ENCODE measurements at regions not wholly inside any gene's neighbourhood (a gene's known extent, or its start where the extent isn't known, plus 50 kb on each side); places are given as distances from the start of the nearest gene placed in this dataset.

DNA sequence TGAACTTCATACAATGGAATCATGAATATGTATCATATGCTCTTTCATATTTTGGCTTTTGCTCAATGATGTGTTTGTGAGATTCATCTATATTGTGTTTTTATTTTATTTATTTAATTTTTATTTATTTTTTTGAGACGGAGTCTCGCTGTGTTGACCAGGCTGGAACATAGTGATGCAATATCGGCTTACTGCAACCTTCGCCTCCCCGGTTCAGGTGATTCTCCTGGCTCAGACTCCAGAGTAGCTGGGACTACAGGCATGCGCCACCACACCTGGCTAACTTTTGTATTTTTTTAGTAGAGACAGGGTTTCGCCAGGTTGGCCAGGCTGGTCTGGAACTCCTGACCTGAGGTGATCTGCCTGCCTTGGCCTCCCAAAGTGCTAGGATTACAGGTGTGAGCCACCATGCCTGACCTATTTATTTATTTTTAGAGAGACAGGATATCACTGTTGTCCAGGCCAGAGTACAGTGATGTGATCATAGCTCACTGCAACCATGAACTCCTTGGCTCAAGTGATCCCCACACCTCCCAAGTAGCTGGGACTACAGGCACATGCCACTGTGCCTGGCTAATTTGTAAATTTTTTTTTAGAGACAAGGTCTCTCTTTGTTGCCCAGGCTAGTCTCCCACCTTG lies 74.5 kb downstream of the TET3 start:
- Histone ChIP-seq H2AFZ (ENCODE audit: low read length) (no peak overlapping the region), H3K9ac (ENCODE audit: low read length) (no peak overlapping the region), H3K36me3 (replicated peaks; ENCODE audit: insufficient read depth, low read length) (no peaks in the 10 kb centered on the region; the same call in 1 of the 2 replicates), H3K79me2 (ENCODE audit: low read length) (no peaks in the 10 kb centered on the region; the same call in 1 of the 2 replicates), H3K9me2 (replicated peaks; ENCODE audit: insufficient read depth, low read length) (no peaks in the 10 kb centered on the region), H3K4me3 (ENCODE audit: low read length) (no peak overlapping the region), H3K4me1 (ENCODE audit: low read length) (no peaks in the 10 kb centered on the region), H3K27me3 (replicated peaks; ENCODE audit: insufficient read depth, low read length) (no peaks in the 10 kb centered on the region), H3F3A (ENCODE audit: insufficient read depth, low read length) (no peaks in the 10 kb centered on the region), H3K4me2 (ENCODE audit: low read depth, low read length) (no peak overlapping the region), H4K20me1 (ENCODE audit: insufficient read depth, low read length) (no peaks in the 10 kb centered on the region), H3K27ac (ENCODE audit: low read length) (no peak overlapping the region), H3K9me3 (replicated peaks; ENCODE audit: insufficient read depth, low read length) (no peaks in the 10 kb centered on the region)
- TF ChIP-seq, protein P1, sequence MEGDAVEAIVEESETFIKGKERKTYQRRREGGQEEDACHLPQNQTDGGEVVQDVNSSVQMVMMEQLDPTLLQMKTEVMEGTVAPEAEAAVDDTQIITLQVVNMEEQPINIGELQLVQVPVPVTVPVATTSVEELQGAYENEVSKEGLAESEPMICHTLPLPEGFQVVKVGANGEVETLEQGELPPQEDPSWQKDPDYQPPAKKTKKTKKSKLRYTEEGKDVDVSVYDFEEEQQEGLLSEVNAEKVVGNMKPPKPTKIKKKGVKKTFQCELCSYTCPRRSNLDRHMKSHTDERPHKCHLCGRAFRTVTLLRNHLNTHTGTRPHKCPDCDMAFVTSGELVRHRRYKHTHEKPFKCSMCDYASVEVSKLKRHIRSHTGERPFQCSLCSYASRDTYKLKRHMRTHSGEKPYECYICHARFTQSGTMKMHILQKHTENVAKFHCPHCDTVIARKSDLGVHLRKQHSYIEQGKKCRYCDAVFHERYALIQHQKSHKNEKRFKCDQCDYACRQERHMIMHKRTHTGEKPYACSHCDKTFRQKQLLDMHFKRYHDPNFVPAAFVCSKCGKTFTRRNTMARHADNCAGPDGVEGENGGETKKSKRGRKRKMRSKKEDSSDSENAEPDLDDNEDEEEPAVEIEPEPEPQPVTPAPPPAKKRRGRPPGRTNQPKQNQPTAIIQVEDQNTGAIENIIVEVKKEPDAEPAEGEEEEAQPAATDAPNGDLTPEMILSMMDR (IDR thresholded peaks at IDR 0.05; ENCODE audit: low read length) = no peak
- TF ChIP-seq EZH2phosphoT487 (IDR thresholded peaks at IDR 0.05; ENCODE audit: low read length) (no peak), EZH2 (optimal IDR thresholded peaks at IDR 0.05; ENCODE audit: low read depth, low read length) (no peak)
- no peak for DNase-seq

DNA sequence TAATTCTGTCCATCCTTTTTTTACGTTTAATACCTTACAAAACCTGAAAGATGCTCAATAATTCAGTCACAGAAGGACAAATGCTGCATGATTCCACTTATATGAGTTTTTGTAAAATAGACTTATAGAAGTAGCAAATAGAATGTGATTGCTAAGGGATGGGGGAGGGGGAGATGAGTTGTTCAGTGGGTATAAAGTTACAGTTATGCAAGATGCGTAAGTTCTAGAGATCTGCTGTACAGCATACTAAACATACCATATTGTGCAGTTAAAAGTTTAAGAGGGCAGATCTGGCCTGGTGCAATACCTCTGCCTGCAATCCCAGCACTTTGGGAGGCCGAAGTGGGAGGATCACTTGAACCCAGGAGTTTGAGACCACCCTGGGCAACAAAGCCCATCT lies 78.8 kb downstream of the TET3 start:
- no peaks in the 10 kb centered on the region for H3K9me3 ChIP-seq (replicated peaks; ENCODE audit: insufficient read depth, low read length)
- peaks cover 11% of the 10 kb centered on the region; the same call in 1 of the 2 replicates for H3K79me2 ChIP-seq (ENCODE audit: low read length)
- no peaks in the 10 kb centered on the region; the same call in 1 of the 2 replicates for H3K36me3 ChIP-seq (replicated peaks; ENCODE audit: insufficient read depth, low read length)
- no peaks in the 10 kb centered on the region for H3K4me1 ChIP-seq (ENCODE audit: low read length)
- no peaks in the 10 kb centered on the region for H3K9me2 ChIP-seq (replicated peaks; ENCODE audit: insufficient read depth, low read length)
- no peak overlapping the region for H3K4me3 ChIP-seq (ENCODE audit: low read length)
- no peak overlapping the region for H3K9ac ChIP-seq (ENCODE audit: low read length)
- H3K27ac ChIP-seq (ENCODE audit: low read length) = no peak overlapping the region
- no peaks in the 10 kb centered on the region for H3K27me3 ChIP-seq (replicated peaks; ENCODE audit: insufficient read depth, low read length)
- no peak overlapping the region for H2AFZ ChIP-seq (ENCODE audit: low read length)
- DNase-seq = no peak
- no peaks in the 10 kb centered on the region for H4K20me1 ChIP-seq (ENCODE audit: insufficient read depth, low read length)
- no peak for TF ChIP-seq EZH2 (optimal IDR thresholded peaks at IDR 0.05; ENCODE audit: low read depth, low read length)
- no peak for TF ChIP-seq EZH2phosphoT487 (IDR thresholded peaks at IDR 0.05; ENCODE audit: low read length)
- TF ChIP-seq, protein P1 (IDR thresholded peaks at IDR 0.05; ENCODE audit: low read length) = no peak
- H3F3A ChIP-seq (ENCODE audit: insufficient read depth, low read length) = no peaks in the 10 kb centered on the region
- H3K4me2 ChIP-seq (ENCODE audit: low read depth, low read length) = no peak overlapping the region

DNA sequence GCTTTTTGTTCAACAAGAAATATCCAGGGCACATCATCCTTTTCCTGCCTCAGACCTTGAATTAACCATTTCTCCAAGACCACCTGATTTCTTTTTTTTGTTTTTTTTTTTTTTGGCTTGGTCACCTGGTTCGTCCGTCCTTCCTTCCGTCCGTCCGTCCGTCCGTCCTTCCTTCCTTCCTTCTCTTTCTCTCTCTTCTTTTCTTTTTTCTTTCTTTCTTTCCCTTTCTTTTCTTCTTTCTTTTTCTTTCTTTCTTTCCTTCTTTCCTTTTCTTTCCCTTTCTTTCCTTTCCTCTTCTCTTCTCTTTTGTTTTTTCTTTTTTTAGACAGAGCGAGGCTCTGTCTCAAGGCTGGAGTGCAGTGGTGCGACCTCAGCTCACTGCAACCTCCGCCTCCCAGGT lies 80.7 kb downstream of the TET3 start:
- Histone ChIP-seq H3K27me3 (replicated peaks; ENCODE audit: insufficient read depth, low read length) (no peaks in the 10 kb centered on the region), H3K4me1 (ENCODE audit: low read length) (no peaks in the 10 kb centered on the region), H3K4me3 (ENCODE audit: low read length) (no peak overlapping the region), H3F3A (ENCODE audit: insufficient read depth, low read length) (no peaks in the 10 kb centered on the region), H3K9me2 (replicated peaks; ENCODE audit: insufficient read depth, low read length) (no peaks in the 10 kb centered on the region), H3K9ac (ENCODE audit: low read length) (no peak overlapping the region), H4K20me1 (ENCODE audit: insufficient read depth, low read length) (no peaks in the 10 kb centered on the region), H3K36me3 (replicated peaks; ENCODE audit: insufficient read depth, low read length) (no peaks in the 10 kb centered on the region; the same call in 1 of the 2 replicates), H3K27ac (ENCODE audit: low read length) (no peak overlapping the region), H2AFZ (ENCODE audit: low read length) (no peak overlapping the region), H3K79me2 (ENCODE audit: low read length) (peaks cover 12% of the 10 kb centered on the region; the same call in 1 of the 2 replicates), H3K4me2 (ENCODE audit: low read depth, low read length) (no peak overlapping the region), H3K9me3 (replicated peaks; ENCODE audit: insufficient read depth, low read length) (no peaks in the 10 kb centered on the region)
- TF ChIP-seq, protein P1 (IDR thresholded peaks at IDR 0.05; ENCODE audit: low read length) = no peak
- no peak for TF ChIP-seq EZH2phosphoT487 (IDR thresholded peaks at IDR 0.05; ENCODE audit: low read length)
- TF ChIP-seq EZH2 (optimal IDR thresholded peaks at IDR 0.05; ENCODE audit: low read depth, low read length) = no peak
- DNase-seq = no peak

Data from MM.1S (cell line).